GM19099 (cell line): ENCODE measurements at regions not wholly inside any gene's neighbourhood (a gene's known extent, or its start where the extent isn't known, plus 50 kb on each side); places are given as distances from the start of the nearest gene placed in this dataset.

ENCODE experiments used
- POLR2A ChIP-seq: IDR thresholded peaks from 3 replicates; pipeline ENCODE4 v1.6.1; 2011; ENCODE audit warnings: low read depth; ENCODE audit not compliant: insufficient read length; ENCODE audit errors: extremely low read depth

DNA sequence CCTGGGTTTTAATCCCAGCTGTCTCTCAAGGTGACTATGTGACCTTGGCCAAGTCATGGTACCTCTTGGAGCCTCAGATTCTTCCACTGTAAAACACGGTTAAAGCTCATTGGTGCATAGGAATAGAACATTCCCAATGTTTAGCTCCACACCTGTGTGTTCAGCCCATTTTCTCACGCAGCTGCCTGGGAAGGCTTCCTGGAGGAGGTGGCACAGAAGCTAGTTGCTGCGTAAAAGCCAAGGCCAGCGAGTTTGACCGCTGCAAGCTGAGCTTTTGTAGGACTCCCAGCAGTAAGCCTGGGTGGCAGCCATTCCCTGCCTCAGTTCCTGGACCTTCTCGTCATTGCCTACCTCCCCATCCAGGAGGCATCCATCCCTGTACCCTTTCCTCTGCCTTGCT is 326.6 kb downstream of the RPS24 start:
- no peak for TF ChIP-seq POLR2A

DNA sequence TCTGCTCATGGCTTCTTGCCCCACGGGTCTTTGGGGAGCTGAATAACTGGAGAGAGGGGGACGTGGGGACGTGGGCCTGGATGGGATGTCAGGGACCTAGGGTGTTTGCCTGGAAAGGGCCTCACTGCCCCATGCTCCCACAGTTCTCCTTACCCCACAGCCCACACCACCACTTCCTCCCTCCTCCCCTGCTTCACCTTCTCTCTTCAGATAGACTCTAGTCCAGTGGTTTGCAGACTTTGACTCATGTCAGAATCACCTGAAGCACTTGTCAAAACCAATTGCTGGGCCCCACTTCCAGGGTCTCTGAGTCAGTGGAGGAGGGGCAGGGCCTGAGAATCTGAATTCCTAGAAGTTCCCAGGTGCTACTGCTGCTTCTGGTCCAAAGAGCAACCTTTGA is 327.4 kb downstream of the RPS24 start:
- no peak for TF ChIP-seq POLR2A

GRCh38 chr10:78362406-78363022 is 328.9 kb downstream of the RPS24 start:
- no peak for TF ChIP-seq POLR2A

DNA sequence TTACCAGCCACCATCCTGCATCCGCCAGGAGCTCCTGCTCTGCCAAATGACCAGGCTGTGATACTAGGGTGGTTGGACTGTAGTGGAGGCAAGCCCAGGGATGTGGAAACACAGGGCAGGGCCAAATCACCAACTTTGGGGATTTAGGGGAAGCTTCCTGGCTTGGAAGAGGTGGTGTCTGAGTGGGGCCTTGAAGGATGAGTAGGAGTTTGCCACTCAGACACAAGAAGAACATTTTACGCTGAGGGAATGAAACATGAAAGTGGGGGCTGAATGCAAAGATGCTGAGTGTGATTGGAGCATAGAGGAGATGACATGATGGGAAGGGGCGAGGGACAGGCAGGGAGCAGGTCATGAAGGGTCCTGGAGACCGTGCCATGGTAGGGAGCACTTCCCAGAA is 329.5 kb downstream of the RPS24 start:
- no peak for TF ChIP-seq POLR2A

DNA sequence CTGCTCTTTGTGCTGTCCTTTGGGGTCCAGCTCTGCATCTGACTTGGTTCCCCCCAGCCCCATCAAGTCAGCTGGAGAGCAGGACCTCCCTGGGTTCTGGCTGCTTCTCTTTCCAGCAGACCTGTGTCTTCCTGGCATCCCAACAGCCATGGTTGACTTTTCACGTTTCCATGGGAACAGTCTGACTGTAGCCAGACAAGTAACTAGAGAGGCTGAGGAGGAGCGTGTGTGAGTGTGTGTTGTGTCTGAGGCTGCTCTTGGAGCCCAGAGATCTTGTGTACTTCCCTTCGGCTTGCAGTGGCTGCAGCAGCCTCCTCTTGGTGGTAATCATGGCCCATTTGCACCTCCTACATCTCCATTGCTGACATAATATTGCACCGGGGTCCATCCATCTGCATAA is 332.0 kb downstream of the RPS24 start:
- no peak for TF ChIP-seq POLR2A

- TF ChIP-seq POLR2A = no peak
Observed at GRCh38 chr10:78366663-78367411, 333.2 kb downstream of the RPS24 start.

- no peak for TF ChIP-seq POLR2A
Observed at GRCh38 chr10:78367751-78368150, 334.1 kb downstream of the RPS24 start.

- TF ChIP-seq POLR2A = no peak
Observed at GRCh38 chr10:78371136-78371535, 337.5 kb downstream of the RPS24 start.

GRCh38 chr10:78372806-78373205 is 339.1 kb downstream of the RPS24 start:
- no peak for TF ChIP-seq POLR2A

DNA sequence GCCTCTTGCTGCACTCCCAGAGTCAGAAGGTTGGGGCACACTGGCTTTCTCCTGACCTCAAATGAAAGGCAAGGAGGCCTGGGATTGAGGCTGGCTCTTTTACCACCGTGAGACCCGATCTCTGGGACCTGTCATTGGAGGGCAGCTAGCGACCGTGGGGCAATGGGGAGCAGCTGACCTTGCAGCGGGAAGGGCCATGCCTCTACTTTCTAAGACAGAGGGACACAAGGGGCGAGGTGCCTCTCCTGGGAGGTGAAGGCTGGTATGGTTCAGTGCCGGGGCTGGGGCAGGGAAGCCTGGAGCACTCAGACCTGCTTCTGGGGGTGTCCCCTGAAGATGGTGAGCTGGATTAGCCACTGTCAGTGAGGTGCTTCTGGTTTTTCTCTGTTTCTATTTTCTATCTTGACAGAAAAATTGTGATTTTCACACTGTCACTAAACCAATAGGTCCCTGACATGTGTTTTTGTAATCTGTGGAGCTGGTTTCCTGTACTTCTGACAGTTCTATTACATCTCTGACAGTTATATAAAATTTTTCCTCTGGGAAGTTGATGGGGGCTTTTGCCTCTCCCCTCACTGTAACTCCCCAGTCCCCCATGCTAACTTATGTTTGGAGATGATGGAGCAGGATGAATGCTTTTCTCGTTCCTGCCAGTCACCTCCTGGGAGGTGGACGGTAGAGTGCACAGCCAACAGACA is 340.8 kb downstream of the RPS24 start:
- TF ChIP-seq POLR2A = no peak

GRCh38 chr10:78375854-78376785 is 342.5 kb downstream of the RPS24 start:
- TF ChIP-seq POLR2A = no peak

- TF ChIP-seq POLR2A = no peak
Observed at GRCh38 chr10:78377356-78377755, 343.7 kb downstream of the RPS24 start.

DNA sequence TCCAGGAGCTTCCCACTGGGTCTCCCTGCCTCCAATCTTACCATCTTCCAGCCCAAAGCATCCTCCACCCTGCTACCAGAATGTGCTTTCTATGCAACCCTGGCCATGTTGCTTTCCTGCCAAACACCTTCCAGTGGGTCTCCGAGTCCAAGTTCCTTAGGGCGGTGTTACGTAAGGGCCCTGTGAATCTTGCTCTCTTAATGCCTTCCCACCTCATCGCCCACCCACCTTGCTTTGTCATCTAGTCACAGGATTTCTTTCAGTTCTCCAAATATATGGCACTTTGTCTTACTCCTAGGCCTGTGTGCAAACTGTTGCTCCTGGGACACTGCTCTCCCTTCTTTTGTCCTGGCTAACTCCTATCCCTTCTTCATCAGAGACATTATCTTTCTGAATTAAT is 344.5 kb downstream of the RPS24 start:
- TF ChIP-seq POLR2A = no peak

GRCh38 chr10:78381107-78381506 is 347.4 kb downstream of the RPS24 start:
- no peak for TF ChIP-seq POLR2A

GRCh38 chr10:78382047-78382446 is 348.4 kb downstream of the RPS24 start:
- no peak for TF ChIP-seq POLR2A
